DOHH2 (cell line): ENCODE measurements at regions not wholly inside any gene's neighbourhood (a gene's known extent, or its start where the extent isn't known, plus 50 kb on each side); places are given as distances from the start of the nearest gene placed in this dataset.
A peak's percentile ranks its signal among the peaks of the same experiment; 100 is the strongest.
"Not testable (repeated sequence)": the region's sequence is repeated elsewhere in the genome, so short reads cannot be mapped to it uniquely, and the experiment has no call there.

ENCODE experiments used
- H3F3A ChIP-seq: fragments of 200-600 bp; sonication (generic), shearing (Covaris generic); 2 replicates; pipeline ENCODE4 v1.6.0; 2016; ENCODE audit warnings: antibody characterized with exemption, mild to moderate bottlenecking; ENCODE audit not compliant: control insufficient read depth, insufficient read depth
- H3K27ac ChIP-seq: fragments of 200-600 bp; sonication (generic); 2 replicates; pipeline ENCODE4 v1.5.1; 2014; ENCODE audit warnings: low read depth, mild to moderate bottlenecking, low read length, moderate library complexity
- H3K27me3 ChIP-seq: fragments of 200-600 bp; sonication (generic); 2 replicates; pipeline ENCODE4 v1.6.1; 2014; ENCODE audit warnings: mild to moderate bottlenecking, low read length, mixed read lengths; ENCODE audit not compliant: control insufficient read depth
- H3K36me3 ChIP-seq: fragments of 200-600 bp; sonication (generic); 2 replicates; pipeline ENCODE4 v1.6.1; 2014; ENCODE audit warnings: mild to moderate bottlenecking, low read length, moderate library complexity, mixed read lengths; ENCODE audit not compliant: control insufficient read depth
- H3K4me1 ChIP-seq: fragments of 200-600 bp; sonication (generic); 2 replicates; pipeline ENCODE4 v1.6.1; 2014; ENCODE audit warnings: mild to moderate bottlenecking, low read length, mixed read lengths; ENCODE audit not compliant: control insufficient read depth
- H3K4me2 ChIP-seq: fragments of 200-600 bp; sonication (generic); 2 replicates; pipeline ENCODE4 v1.6.0; 2014; ENCODE audit warnings: mild to moderate bottlenecking, low read length, moderate library complexity
- H3K4me3 ChIP-seq: fragments of 200-600 bp; sonication (generic); 2 replicates; pipeline ENCODE4 v1.5.1; 2014; ENCODE audit warnings: mild to moderate bottlenecking, low read length, mixed read lengths
- H3K79me2 ChIP-seq: fragments of 200-600 bp; sonication (generic); 2 replicates; pipeline ENCODE4 v1.6.1; 2014; ENCODE audit warnings: mild to moderate bottlenecking, low read length, mixed read lengths; ENCODE audit not compliant: control insufficient read depth
- H3K9me2 ChIP-seq: fragments of 200-600 bp; sonication (generic); replicated peaks from 2 replicates; pipeline ENCODE4 v1.6.1; 2014; ENCODE audit warnings: mild to moderate bottlenecking, low read length, mixed read lengths; ENCODE audit not compliant: control insufficient read depth
- H3K9me3 ChIP-seq: fragments of 200-600 bp; sonication (generic); 2 replicates; pipeline ENCODE4 v1.6.1; 2014; ENCODE audit warnings: antibody characterized with exemption, low read length, mixed read lengths; ENCODE audit not compliant: control insufficient read depth, insufficient read depth
- H4K20me1 ChIP-seq: fragments of 200-600 bp; sonication (generic); 2 replicates; pipeline ENCODE4 v1.6.0; 2014; ENCODE audit warnings: low read depth, mild to moderate bottlenecking, antibody characterized with exemption, low read length, moderate library complexity; ENCODE audit not compliant: control insufficient read depth, insufficient read depth
- EZH2phosphoT487 ChIP-seq: fragments of 200-600 bp; sonication (generic); IDR thresholded peaks from 2 replicates; pipeline ENCODE4 v1.6.1; 2017; ENCODE audit warnings: borderline replicate concordance, mild to moderate bottlenecking, antibody characterized with exemption, low read length, moderate library complexity, mixed read lengths
- TF ChIP-seq, protein P1 (sequence below): fragments of 200-600 bp; sonication (generic); IDR thresholded peaks from one replicate; pipeline ENCODE4 v1.5.1; 2014; ENCODE audit warnings: antibody characterized with exemption, mild to moderate bottlenecking, low read depth, low read length; ENCODE audit not compliant: poor library complexity, severe bottlenecking

- no peak for TF ChIP-seq EZH2phosphoT487
- TF ChIP-seq, protein P1, sequence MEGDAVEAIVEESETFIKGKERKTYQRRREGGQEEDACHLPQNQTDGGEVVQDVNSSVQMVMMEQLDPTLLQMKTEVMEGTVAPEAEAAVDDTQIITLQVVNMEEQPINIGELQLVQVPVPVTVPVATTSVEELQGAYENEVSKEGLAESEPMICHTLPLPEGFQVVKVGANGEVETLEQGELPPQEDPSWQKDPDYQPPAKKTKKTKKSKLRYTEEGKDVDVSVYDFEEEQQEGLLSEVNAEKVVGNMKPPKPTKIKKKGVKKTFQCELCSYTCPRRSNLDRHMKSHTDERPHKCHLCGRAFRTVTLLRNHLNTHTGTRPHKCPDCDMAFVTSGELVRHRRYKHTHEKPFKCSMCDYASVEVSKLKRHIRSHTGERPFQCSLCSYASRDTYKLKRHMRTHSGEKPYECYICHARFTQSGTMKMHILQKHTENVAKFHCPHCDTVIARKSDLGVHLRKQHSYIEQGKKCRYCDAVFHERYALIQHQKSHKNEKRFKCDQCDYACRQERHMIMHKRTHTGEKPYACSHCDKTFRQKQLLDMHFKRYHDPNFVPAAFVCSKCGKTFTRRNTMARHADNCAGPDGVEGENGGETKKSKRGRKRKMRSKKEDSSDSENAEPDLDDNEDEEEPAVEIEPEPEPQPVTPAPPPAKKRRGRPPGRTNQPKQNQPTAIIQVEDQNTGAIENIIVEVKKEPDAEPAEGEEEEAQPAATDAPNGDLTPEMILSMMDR = peak; percentile 20
- H3K9me3 ChIP-seq = no peaks in the 10 kb centered on the region
Observed at GRCh38 chr6:1474205-1474604, 84.8 kb downstream of the FOXF2 start.

DNA sequence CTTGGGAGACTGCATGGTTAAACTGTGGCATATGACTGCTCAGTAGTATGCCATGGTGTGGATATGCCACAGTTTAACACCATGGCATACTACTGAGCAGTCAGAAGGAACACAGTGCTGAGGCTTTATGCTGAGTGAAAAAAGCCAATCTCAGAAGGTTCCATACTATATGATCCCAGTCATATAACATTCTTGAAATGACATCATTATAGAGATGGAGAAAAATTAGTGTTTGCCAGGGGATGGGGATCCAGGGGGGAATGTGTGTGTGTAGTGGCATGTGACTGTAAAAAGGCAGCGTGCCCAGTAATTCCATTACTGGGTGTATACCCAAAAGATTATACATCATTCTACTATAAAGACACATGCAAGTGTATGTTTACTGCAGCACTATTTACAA, 85.8 kb downstream of the FOXF2 start:
- TF ChIP-seq, protein P1 = no peak
- no peak for TF ChIP-seq EZH2phosphoT487
- H3K27ac ChIP-seq = no peak overlapping the region
- no peaks in the 10 kb centered on the region for H3F3A ChIP-seq
- no peaks in the 10 kb centered on the region for H3K79me2 ChIP-seq
- no peaks in the 10 kb centered on the region for H3K9me3 ChIP-seq
- H3K9me2 ChIP-seq = no peaks in the 10 kb centered on the region
- H3K4me1 ChIP-seq = no peaks in the 10 kb centered on the region
- H3K4me2 ChIP-seq = no peak overlapping the region
- no peaks in the 10 kb centered on the region; the same call in 1 of the 2 replicates for H3K27me3 ChIP-seq
- H3K36me3 ChIP-seq = no peaks in the 10 kb centered on the region
- H4K20me1 ChIP-seq = no peaks in the 10 kb centered on the region
- no peak overlapping the region for H3K4me3 ChIP-seq

More at GRCh38 chr6:1474205-1474604, 84.8 kb downstream of the FOXF2 start:
- Histone ChIP-seq H3K4me3 (no peak overlapping the region), H3K79me2 (no peaks in the 10 kb centered on the region), H3K9me2 (no peaks in the 10 kb centered on the region), H3K4me2 (no peak overlapping the region), H3K27me3 (peaks cover 8% of the 10 kb centered on the region), H4K20me1 (no peaks in the 10 kb centered on the region), H3K36me3 (no peaks in the 10 kb centered on the region), H3K4me1 (no peaks in the 10 kb centered on the region), H3F3A (no peaks in the 10 kb centered on the region), H3K27ac (no peak overlapping the region)

- Histone ChIP-seq H3K9me3 (no peaks in the 10 kb centered on the region), H3K4me3 (no peak overlapping the region), H3K4me2 (no peak overlapping the region), H4K20me1 (no peaks in the 10 kb centered on the region), H3K27me3 (no peaks in the 10 kb centered on the region; the same call in 1 of the 2 replicates), H3K79me2 (no peaks in the 10 kb centered on the region), H3K4me1 (peaks cover 15% of the 10 kb centered on the region), H3F3A (no peaks in the 10 kb centered on the region), H3K36me3 (no peaks in the 10 kb centered on the region), H3K9me2 (no peaks in the 10 kb centered on the region), H3K27ac (no peak overlapping the region)
- TF ChIP-seq, protein P1 = no peak
- no peak for TF ChIP-seq EZH2phosphoT487
Observed at GRCh38 chr6:1477432-1478090, 88.2 kb downstream of the FOXF2 start.

DNA sequence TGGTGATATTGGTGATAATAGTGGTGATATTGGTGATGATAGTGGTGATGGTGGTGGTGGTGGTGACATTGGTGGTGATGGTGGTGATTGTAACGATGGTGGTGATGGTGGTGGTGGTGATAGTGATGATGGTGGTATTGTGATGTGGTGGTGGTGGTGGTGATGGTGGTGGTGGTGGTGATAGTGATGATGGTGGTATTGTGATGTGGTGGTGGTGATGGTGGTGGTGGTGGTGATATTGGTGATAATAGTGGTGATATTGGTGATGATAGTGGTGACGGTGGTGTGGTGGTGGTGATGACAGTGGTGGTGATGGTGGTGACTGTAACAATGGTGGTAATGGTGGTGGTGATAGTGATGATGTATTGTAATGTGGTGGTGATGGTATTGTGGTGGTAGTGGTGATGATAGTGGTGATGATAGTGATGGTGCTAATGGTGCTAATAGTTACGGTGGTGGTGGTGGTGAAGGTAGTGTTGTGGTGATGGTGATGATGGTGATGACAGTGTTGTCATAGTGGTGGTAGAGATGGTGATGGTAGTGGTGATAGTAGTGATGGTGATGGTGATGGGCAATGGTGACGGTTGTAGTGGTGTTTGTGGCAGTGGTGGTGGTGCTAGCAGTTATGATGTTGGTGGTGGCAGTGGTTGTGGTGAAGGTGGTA, 88.9 kb downstream of the FOXF2 start:
- peaks cover 21% of the 10 kb centered on the region for H3K4me1 ChIP-seq
- H3K27ac ChIP-seq, H3K4me3 ChIP-seq, H3K9me2 ChIP-seq, H3K79me2 ChIP-seq, H3K27me3 ChIP-seq, H3F3A ChIP-seq, H3K4me2 ChIP-seq, H3K9me3 ChIP-seq, H4K20me1 ChIP-seq, H3K36me3 ChIP-seq: not testable (repeated sequence)
